Prostate gland (tissue), 2 donors: ENCODE measurements at regions not wholly inside any gene's neighbourhood (a gene's known extent, or its start where the extent isn't known, plus 50 kb on each side); places are given as distances from the start of the nearest gene placed in this dataset.

ENCODE experiments used
- POLR2A ChIP-seq: fragments of 450-650 bp; IDR thresholded peaks from one replicate; pipeline ENCODE4 v1.6.1; 2016; ENCODE audit warnings: antibody characterized with exemption, mild to moderate bottlenecking
- TF ChIP-seq, protein P1 (sequence below), 4 experiments: fragments of 200-600 bp in 2 of 4; fragments of 450-650 bp in 2 of 4; sonication (generic) in 2 of 4; IDR thresholded peaks; 1 replicate in 3 of 4; 2 replicates in 1 of 4; pipeline ENCODE4 v1.5.1; 2016 to 2019; ENCODE audit warnings: antibody characterized with exemption in 4 of 4, mild to moderate bottlenecking in 2 of 4, moderate library complexity in 2 of 4

DNA sequence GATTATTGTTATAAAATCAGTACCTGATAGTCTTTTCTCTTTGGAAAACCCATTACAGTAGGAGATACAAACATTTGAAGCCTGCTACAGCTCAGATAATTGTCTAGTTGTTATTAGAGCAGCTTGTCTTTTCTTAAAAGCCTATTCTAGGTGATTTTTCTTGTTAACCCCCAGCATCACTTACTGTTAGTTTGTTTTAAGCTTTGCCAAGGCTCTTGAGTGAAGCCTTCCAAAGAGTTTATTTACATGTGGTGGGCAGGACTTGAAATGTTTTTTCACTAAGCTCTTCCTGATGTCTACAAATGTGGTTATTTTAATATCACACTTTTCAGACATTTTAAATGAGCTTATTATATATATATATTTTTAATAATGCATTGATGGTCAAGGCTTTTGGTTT lies 791.3 kb downstream of the PLCL1 start:
- TF ChIP-seq, protein P1, sequence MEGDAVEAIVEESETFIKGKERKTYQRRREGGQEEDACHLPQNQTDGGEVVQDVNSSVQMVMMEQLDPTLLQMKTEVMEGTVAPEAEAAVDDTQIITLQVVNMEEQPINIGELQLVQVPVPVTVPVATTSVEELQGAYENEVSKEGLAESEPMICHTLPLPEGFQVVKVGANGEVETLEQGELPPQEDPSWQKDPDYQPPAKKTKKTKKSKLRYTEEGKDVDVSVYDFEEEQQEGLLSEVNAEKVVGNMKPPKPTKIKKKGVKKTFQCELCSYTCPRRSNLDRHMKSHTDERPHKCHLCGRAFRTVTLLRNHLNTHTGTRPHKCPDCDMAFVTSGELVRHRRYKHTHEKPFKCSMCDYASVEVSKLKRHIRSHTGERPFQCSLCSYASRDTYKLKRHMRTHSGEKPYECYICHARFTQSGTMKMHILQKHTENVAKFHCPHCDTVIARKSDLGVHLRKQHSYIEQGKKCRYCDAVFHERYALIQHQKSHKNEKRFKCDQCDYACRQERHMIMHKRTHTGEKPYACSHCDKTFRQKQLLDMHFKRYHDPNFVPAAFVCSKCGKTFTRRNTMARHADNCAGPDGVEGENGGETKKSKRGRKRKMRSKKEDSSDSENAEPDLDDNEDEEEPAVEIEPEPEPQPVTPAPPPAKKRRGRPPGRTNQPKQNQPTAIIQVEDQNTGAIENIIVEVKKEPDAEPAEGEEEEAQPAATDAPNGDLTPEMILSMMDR (IDR thresholded peaks at IDR 0.05), result no peak
- TF ChIP-seq POLR2A, result no peak
